Activated naive CD4-positive, alpha-beta T cell treated with anti-CD3 and anti-CD28 coated beads, Interleukin-2, amount 10 ng/mL, durations not matched to agents 7 days and 5 days (primary cell): ENCODE measurements at regions not wholly inside any gene's neighbourhood (a gene's known extent, or its start where the extent isn't known, plus 50 kb on each side); places are given as distances from the start of the nearest gene placed in this dataset.

ENCODE experiments used
- CTCF ChIA-PET: fragments of 350-600 bp; sonication (Branson Sonifier 250); formaldehyde crosslinking; loops from one replicate; lab custom pipeline; 2021; ENCODE audit warnings: antibody characterized with exemption; lab: Charles Lee
- DNase-seq: peaks from one replicate; pipeline ENCODE4 v3.0.0-alpha.2; 2020
- H3K27ac Mint-ChIP-seq: one replicate; pipeline ENCODE4 v1.8.0; 2021; ENCODE audit warnings: mild to moderate bottlenecking, moderate library complexity, mixed read lengths
- H3K27me3 Mint-ChIP-seq: one replicate; pipeline ENCODE4 v1.8.0; 2021; ENCODE audit warnings: mild to moderate bottlenecking, mixed read lengths
- H3K36me3 Mint-ChIP-seq: one replicate; pipeline ENCODE4 v1.8.0; 2021; ENCODE audit warnings: mixed read lengths
- H3K4me1 Mint-ChIP-seq: one replicate; pipeline ENCODE4 v1.8.0; 2021; ENCODE audit warnings: mixed read lengths
- H3K4me3 Mint-ChIP-seq: one replicate; pipeline ENCODE4 v1.8.0; 2021; ENCODE audit warnings: mild to moderate bottlenecking, moderate library complexity, mixed read lengths
- H3K9me3 Mint-ChIP-seq: one replicate; pipeline ENCODE4 v1.8.0; 2021; ENCODE audit warnings: mixed read lengths

- H3K27me3 Mint-ChIP-seq: no peaks in the 10 kb centered on the region
These were observed 198.1 kb upstream of the RBPJ start for GRCh38 chr4:26122690-26123089.

DNA sequence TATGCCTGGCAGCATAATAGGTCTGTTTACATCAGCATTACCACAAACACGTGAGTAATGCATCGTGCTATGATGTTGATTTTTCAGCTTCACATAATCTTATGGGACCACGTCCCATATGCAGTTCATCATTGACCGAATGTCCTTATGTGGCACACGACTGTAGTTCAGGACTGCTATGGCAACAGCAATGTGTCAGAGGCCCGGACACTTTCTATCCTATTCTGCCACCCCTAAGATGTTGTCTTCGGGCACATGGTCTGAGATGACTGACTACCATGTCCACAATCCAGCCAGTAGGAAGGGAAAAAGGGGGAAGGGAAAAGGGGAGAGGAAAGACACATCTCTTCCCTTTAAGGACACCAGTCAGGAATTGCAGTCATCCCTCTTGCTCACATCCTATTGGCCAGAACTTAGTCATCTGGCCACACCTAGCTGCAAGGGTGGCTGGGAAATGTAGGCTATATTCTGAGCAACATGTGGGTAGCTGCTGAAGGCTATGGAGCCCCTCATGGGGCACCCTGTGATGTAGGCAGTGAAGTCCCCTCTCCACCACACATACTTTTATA, 196.0 kb upstream of the RBPJ start:
- DNase-seq: no peak
- no peak overlapping the region for H3K4me3 Mint-ChIP-seq
- H3K27ac Mint-ChIP-seq: no peak overlapping the region
- no peaks in the 10 kb centered on the region for H3K36me3 Mint-ChIP-seq
- no peaks in the 10 kb centered on the region for H3K27me3 Mint-ChIP-seq
- H3K9me3 Mint-ChIP-seq: peaks cover 17% of the 10 kb centered on the region
- CTCF ChIA-PET: no interaction called here
- peaks cover 5% of the 10 kb centered on the region for H3K4me1 Mint-ChIP-seq

More at GRCh38 chr4:26122690-26123089, 198.1 kb upstream of the RBPJ start:
- Mint-ChIP-seq H3K36me3 (no peaks in the 10 kb centered on the region), H3K4me1 (peaks cover 5% of the 10 kb centered on the region), H3K9me3 (peaks cover 15% of the 10 kb centered on the region), H3K4me3 (no peak overlapping the region), H3K27ac (no peak overlapping the region)
- no peak for DNase-seq
- CTCF ChIA-PET: no interaction called here

DNA sequence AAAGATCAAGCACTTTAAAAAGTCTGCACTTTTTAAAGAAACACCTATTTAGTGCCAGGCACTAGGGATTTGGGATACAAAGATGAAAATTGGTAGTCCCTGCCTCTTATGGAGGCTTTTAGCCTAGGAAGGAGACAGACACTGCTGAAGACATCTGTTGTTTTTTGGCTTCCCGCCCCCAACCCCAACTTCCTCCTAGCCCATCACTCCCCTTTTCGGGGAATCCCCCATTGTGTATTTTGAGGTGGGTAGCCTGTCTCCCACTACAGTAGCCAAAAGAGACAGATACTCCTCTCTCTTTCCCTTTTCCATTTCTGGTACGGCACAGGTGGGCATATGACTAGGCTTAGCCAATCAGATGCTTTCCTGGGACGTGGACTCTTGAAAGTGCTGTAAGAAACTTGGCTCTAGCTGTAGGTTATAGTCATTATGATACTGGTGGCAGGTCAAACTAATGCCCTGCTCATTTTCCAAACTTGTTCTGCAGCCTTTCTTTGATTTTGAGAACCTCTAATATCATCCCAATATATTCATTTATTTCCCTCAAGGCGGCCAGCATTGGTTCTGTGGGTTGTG, 194.6 kb upstream of the RBPJ start:
- CTCF ChIA-PET: no interaction called here
- H3K36me3 Mint-ChIP-seq: no peaks in the 10 kb centered on the region
- H3K27ac Mint-ChIP-seq: no peak overlapping the region
- H3K27me3 Mint-ChIP-seq: no peaks in the 10 kb centered on the region
- peaks cover 21% of the 10 kb centered on the region for H3K9me3 Mint-ChIP-seq
- DNase-seq: no peak
- peaks cover 10% of the 10 kb centered on the region for H3K4me1 Mint-ChIP-seq
- H3K4me3 Mint-ChIP-seq: no peak overlapping the region

GRCh38 chr4:26126994-26127393, 193.8 kb upstream of the RBPJ start:
- Mint-ChIP-seq H3K27ac (no peak overlapping the region), H3K9me3 (peaks cover 21% of the 10 kb centered on the region), H3K36me3 (no peaks in the 10 kb centered on the region), H3K4me1 (peaks cover 17% of the 10 kb centered on the region), H3K4me3 (no peak overlapping the region), H3K27me3 (no peaks in the 10 kb centered on the region)
- no peak for DNase-seq
- CTCF ChIA-PET: no interaction called here

- Mint-ChIP-seq H3K4me3 (no peak overlapping the region), H3K36me3 (no peaks in the 10 kb centered on the region), H3K27me3 (no peaks in the 10 kb centered on the region), H3K4me1 (peaks cover 26% of the 10 kb centered on the region), H3K9me3 (peaks cover 21% of the 10 kb centered on the region), H3K27ac (no peak overlapping the region)
- CTCF ChIA-PET: interaction anchor here (1.0 kb wide), 1 partner anchor 9 kb away, joined by 3 read pairs; no protein-coding TSS in a partner anchor
- no peak for DNase-seq
These were observed 192.9 kb upstream of the RBPJ start for GRCh38 chr4:26127851-26128337.

DNA sequence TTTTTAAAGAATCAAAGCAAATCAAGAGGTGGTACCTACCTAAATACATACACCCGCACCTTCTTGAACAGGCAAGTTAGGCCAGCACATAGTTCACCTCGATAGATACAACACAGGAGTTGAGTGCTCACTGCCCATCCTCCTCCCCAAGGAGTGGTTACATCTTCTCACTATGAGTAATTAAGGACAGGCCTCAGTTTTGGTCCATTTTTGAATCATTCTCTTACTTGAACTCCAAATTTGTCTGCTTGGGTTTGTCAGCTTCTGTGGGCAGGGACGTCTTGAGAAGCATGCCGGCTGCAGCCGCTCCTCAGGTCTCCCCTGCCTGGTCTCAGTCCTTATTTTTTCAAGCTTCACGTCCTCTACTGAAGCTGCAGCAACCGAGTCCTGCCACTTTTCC, 190.6 kb upstream of the RBPJ start:
- Mint-ChIP-seq H3K27ac (no peak overlapping the region), H3K9me3 (peaks cover 20% of the 10 kb centered on the region), H3K4me1 (peaks cover 38% of the 10 kb centered on the region), H3K36me3 (no peaks in the 10 kb centered on the region), H3K4me3 (no peak overlapping the region), H3K27me3 (no peaks in the 10 kb centered on the region)
- DNase-seq: no peak
- CTCF ChIA-PET: interaction anchor here (1.4 kb wide), 1 partner anchor 47 kb away, joined by 3 read pairs; no protein-coding TSS in a partner anchor

- no peak for DNase-seq
- peaks cover 38% of the 10 kb centered on the region for H3K4me1 Mint-ChIP-seq
- H3K4me3 Mint-ChIP-seq: no peak overlapping the region
- CTCF ChIA-PET: no interaction called here
- peaks cover 26% of the 10 kb centered on the region for H3K9me3 Mint-ChIP-seq
- H3K27ac Mint-ChIP-seq: no peak overlapping the region
- H3K36me3 Mint-ChIP-seq: no peaks in the 10 kb centered on the region
- no peaks in the 10 kb centered on the region for H3K27me3 Mint-ChIP-seq
These were observed 189.9 kb upstream of the RBPJ start for GRCh38 chr4:26130841-26131432.

DNA sequence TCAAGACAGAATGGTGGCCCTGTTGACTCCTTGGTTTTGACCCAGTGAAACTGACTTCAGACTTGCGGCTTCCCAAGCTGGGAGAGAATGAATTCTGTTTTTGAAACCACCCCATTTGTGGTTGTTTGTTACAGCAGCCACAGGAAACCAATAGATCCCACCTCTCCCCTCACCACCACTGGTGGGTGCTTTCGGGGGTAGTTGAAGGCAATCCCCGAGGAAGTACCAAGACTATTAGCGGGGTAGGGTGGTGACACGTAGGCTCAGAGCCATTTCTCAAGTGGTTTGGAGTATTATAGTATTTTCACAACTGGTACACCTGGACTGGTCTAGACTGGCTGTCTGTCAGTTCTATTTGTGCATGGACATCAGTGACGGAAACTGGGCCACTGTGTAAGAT, 189.1 kb upstream of the RBPJ start:
- CTCF ChIA-PET: interaction anchor here (1.1 kb wide), 1 partner anchor 49 kb away, joined by 3 read pairs; no protein-coding TSS in a partner anchor
- DNase-seq: no peak
- Mint-ChIP-seq H3K27ac (no peak overlapping the region), H3K27me3 (no peaks in the 10 kb centered on the region), H3K9me3 (peaks cover 21% of the 10 kb centered on the region), H3K36me3 (no peaks in the 10 kb centered on the region), H3K4me3 (no peak overlapping the region), H3K4me1 (peaks cover 32% of the 10 kb centered on the region)

- no peak overlapping the region for H3K4me3 Mint-ChIP-seq
These were observed 188.0 kb upstream of the RBPJ start for GRCh38 chr4:26132858-26133257.

GRCh38 chr4:26133840-26134239, 187.0 kb upstream of the RBPJ start:
- Mint-ChIP-seq H3K27me3 (no peaks in the 10 kb centered on the region), H3K27ac (no peak overlapping the region), H3K4me1 (peaks cover 32% of the 10 kb centered on the region), H3K4me3 (no peak overlapping the region), H3K9me3 (peaks cover 19% of the 10 kb centered on the region), H3K36me3 (no peaks in the 10 kb centered on the region)
- CTCF ChIA-PET: interaction anchor here (0.7 to 1.3 kb wide), 3 partner anchors 25 to 134 kb away, joined by 3 to 5 read pairs (median 3); no protein-coding TSS in a partner anchor
- DNase-seq: no peak

More at GRCh38 chr4:26132858-26133257, 188.0 kb upstream of the RBPJ start:
- Mint-ChIP-seq H3K36me3 (no peaks in the 10 kb centered on the region), H3K4me1 (peaks cover 32% of the 10 kb centered on the region), H3K27me3 (no peaks in the 10 kb centered on the region), H3K27ac (no peak overlapping the region), H3K9me3 (peaks cover 20% of the 10 kb centered on the region)
- no peak for DNase-seq
- CTCF ChIA-PET: interaction anchor here (1.1 to 1.3 kb wide), 2 partner anchors 50 to 56 kb away, joined by 3 to 5 read pairs; no protein-coding TSS in a partner anchor

GRCh38 chr4:26135331-26135730, 185.5 kb upstream of the RBPJ start:
- CTCF ChIA-PET: interaction anchor here (1.0 kb wide), 1 partner anchor 76 kb away, joined by 3 read pairs; no protein-coding TSS in a partner anchor
- Mint-ChIP-seq H3K4me1 (peaks cover 32% of the 10 kb centered on the region), H3K4me3 (no peak overlapping the region), H3K36me3 (no peaks in the 10 kb centered on the region), H3K9me3 (peaks cover 13% of the 10 kb centered on the region), H3K27ac (no peak overlapping the region), H3K27me3 (no peaks in the 10 kb centered on the region)
- DNase-seq: no peak

DNA sequence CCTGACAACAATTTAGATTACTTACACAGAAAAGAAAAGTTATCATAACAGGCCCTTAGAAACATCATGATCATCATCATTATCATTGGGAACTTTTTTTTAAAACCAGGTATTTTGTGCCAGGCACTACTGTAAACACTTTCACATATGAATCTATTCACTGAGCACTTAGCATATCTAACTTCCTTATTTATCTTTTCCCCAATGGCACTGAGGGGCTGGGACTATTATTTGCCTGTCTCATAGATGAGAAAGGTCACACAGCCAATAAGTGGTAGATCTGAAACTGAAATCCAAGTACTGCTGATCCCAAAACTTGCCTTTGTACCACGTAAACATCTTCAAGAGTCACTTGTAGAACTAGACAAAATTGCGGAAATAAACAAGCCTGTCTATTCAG, 184.2 kb upstream of the RBPJ start:
- no peaks in the 10 kb centered on the region for H3K27me3 Mint-ChIP-seq
- H3K36me3 Mint-ChIP-seq: no peaks in the 10 kb centered on the region
- H3K4me3 Mint-ChIP-seq: no peak overlapping the region
- CTCF ChIA-PET: no interaction called here
- DNase-seq: no peak
- H3K27ac Mint-ChIP-seq: no peak overlapping the region
- H3K4me1 Mint-ChIP-seq: peaks cover 24% of the 10 kb centered on the region
- peaks cover 10% of the 10 kb centered on the region for H3K9me3 Mint-ChIP-seq

GRCh38 chr4:26137288-26137687, 183.5 kb upstream of the RBPJ start:
- Mint-ChIP-seq H3K4me3 (no peak overlapping the region), H3K27ac (no peak overlapping the region), H3K27me3 (peaks cover 4% of the 10 kb centered on the region), H3K4me1 (peaks cover 17% of the 10 kb centered on the region), H3K9me3 (peaks cover 10% of the 10 kb centered on the region), H3K36me3 (no peaks in the 10 kb centered on the region)
- no peak for DNase-seq
- CTCF ChIA-PET: interaction anchor here (0.7 kb wide), 1 partner anchor 18 kb away, joined by 3 read pairs; no protein-coding TSS in a partner anchor

DNA sequence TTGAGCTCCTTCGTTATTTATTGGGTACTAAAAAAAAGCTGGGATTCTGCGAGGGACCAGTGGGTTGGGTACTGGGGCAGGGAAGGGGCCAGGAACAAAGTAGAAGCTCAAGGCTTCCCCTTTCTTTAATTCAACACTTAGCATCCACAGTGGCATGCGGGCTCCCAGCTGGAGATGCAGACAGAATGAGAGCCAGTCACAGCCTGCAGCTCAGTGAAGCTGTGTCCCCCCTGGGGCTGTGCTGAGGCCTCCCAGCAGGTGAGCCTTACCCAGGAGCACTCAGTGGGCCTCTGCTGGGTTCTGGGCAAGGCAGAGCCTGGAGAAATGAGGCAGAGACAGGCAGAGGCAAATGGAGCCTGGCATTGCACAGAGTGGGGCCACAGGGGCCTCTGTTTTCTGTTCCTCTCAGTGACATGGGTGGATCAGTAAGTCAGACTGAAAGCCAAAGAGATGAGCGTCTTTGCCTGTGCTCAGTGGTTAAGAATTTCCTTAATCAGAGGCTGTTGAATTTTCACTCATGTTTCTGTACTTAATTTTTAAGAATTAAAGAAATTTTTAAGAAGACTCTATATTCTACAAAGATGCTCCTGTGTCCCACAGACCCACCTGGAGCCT, 181.4 kb upstream of the RBPJ start:
- H3K4me3 Mint-ChIP-seq: no peak overlapping the region
- H3K4me1 Mint-ChIP-seq: no peaks in the 10 kb centered on the region
- peaks cover 12% of the 10 kb centered on the region for H3K9me3 Mint-ChIP-seq
- CTCF ChIA-PET: interaction anchor here (1.2 kb wide), 2 partner anchors 70 to 110 kb away, joined by 4 read pairs; no protein-coding TSS in a partner anchor
- H3K36me3 Mint-ChIP-seq: no peaks in the 10 kb centered on the region
- no peak for DNase-seq
- no peak overlapping the region for H3K27ac Mint-ChIP-seq
- H3K27me3 Mint-ChIP-seq: peaks cover 7% of the 10 kb centered on the region
